ENCODE measurements at regions not wholly inside any gene's neighbourhood (a gene's known extent, or its start where the extent isn't known, plus 50 kb on each side); places are given as distances from the start of the nearest gene placed in this dataset.
A peak's percentile ranks its signal among the peaks of the same experiment; 100 is the strongest.

- no peak for DNase-seq
These were observed 201.7 kb upstream of the ANK2 start for GRCh38 chr4:112847781-112848180.

GRCh38 chr4:112848911-112849310 lies 200.5 kb upstream of the ANK2 start:
- DNase-seq: peak; percentile 43

GRCh38 chr4:112852601-112853000 lies 196.9 kb upstream of the ANK2 start:
- peak; percentile 24 for DNase-seq

- DNase-seq: no peak
These were observed 195.7 kb upstream of the ANK2 start for GRCh38 chr4:112853662-112854256.

- no peak for DNase-seq
These were observed 195.0 kb upstream of the ANK2 start for GRCh38 chr4:112854420-112854819.

- no peak for DNase-seq
These were observed 194.4 kb upstream of the ANK2 start for GRCh38 chr4:112855058-112855457.

GRCh38 chr4:112857461-112857860 lies 192.0 kb upstream of the ANK2 start:
- DNase-seq: no peak

- no peak for DNase-seq
These were observed 190.7 kb upstream of the ANK2 start for GRCh38 chr4:112858751-112859150.

GRCh38 chr4:112859456-112860184 lies 189.8 kb upstream of the ANK2 start:
- DNase-seq: no peak

- no peak for DNase-seq
These were observed 188.4 kb upstream of the ANK2 start for GRCh38 chr4:112860830-112861690.

GRCh38 chr4:112861691-112862674 lies 187.5 kb upstream of the ANK2 start:
- DNase-seq: no peak

GRCh38 chr4:112865443-112865842 lies 184.0 kb upstream of the ANK2 start:
- no peak for DNase-seq

- DNase-seq: no peak
These were observed 173.1 kb upstream of the ANK2 start for GRCh38 chr4:112876316-112876715.

GRCh38 chr4:112881842-112882241 lies 167.6 kb upstream of the ANK2 start:
- DNase-seq: peak; percentile 87

GRCh38 chr4:112882286-112882685 lies 167.2 kb upstream of the ANK2 start:
- DNase-seq: peak; percentile 45

GRCh38 chr4:112884406-112884805 lies 165.0 kb upstream of the ANK2 start:
- peak; percentile 72 for DNase-seq

- peak; percentile 82 for DNase-seq
These were observed 163.6 kb upstream of the ANK2 start for GRCh38 chr4:112885897-112886296.

GRCh38 chr4:112888622-112889021 lies 160.8 kb upstream of the ANK2 start:
- peak; percentile 56 for DNase-seq

- DNase-seq: no peak
These were observed 160.3 kb upstream of the ANK2 start for GRCh38 chr4:112889199-112889598.

- DNase-seq: peak; percentile 87
These were observed 159.6 kb upstream of the ANK2 start for GRCh38 chr4:112889619-112890527.

- DNase-seq: no peak
These were observed 155.0 kb upstream of the ANK2 start for GRCh38 chr4:112894480-112894879.

All from tongue (tissue), 1 donor.